H1 (cell line): ENCODE measurements at regions not wholly inside any gene's neighbourhood (a gene's known extent, or its start where the extent isn't known, plus 50 kb on each side); places are given as distances from the start of the nearest gene placed in this dataset.

Experiments used
- BCL11A ChIP-seq, 2 experiments: IDR thresholded peaks; one replicate each; pipeline ENCODE4 v1.6.1; 2011; ENCODE audit warnings: low read depth in 2 of 2, low read length in 2 of 2, mild to moderate bottlenecking in 2 of 2
- CEBPB ChIP-seq: IDR thresholded peaks from 2 replicates; pipeline ENCODE4 v1.6.1; 2012; ENCODE audit warnings: low read depth, low read length
- CHD1 ChIP-seq: IDR thresholded peaks from 2 replicates; pipeline ENCODE4 v1.6.1; 2012; ENCODE audit warnings: low read depth, low read length, improper control_type of control experiment
- CHD7 ChIP-seq: fragments of 300-600 bp; sonication (generic); IDR thresholded peaks from 2 replicates; pipeline ENCODE4 v1.7.1; 2012; ENCODE audit warnings: low read length, moderate library complexity, mild to moderate bottlenecking, inconsistent platforms; ENCODE audit not compliant: insufficient replicate concordance
- GABPA ChIP-seq: IDR thresholded peaks from 2 replicates; pipeline ENCODE4 v1.6.1; 2011; ENCODE audit warnings: mild to moderate bottlenecking, low read length, moderate library complexity, borderline replicate concordance; ENCODE audit not compliant: insufficient read depth
- NRF1 ChIP-seq: IDR thresholded peaks from 2 replicates; pipeline ENCODE4 v1.6.1; 2011; ENCODE audit warnings: mild to moderate bottlenecking, low read depth, low read length, improper control_type of control experiment
- POLR2A ChIP-seq, 2 experiments: IDR thresholded peaks; 1 replicate in 1 of 2; 2 replicates in 1 of 2; pipeline ENCODE4 v1.6.1; 2011; ENCODE audit warnings: low read depth in 2 of 2, low read length in 2 of 2, mild to moderate bottlenecking in 2 of 2; ENCODE audit errors: control extremely low read depth in 1 of 2
- ZNF274 ChIP-seq: IDR thresholded peaks from 2 replicates; pipeline ENCODE4 v1.7.0; 2012; ENCODE audit warnings: low read length, borderline replicate concordance; ENCODE audit errors: extremely low read depth
- TF ChIP-seq, protein P1 (sequence below): IDR thresholded peaks from 2 replicates; pipeline ENCODE4 v1.6.1; 2012; ENCODE audit warnings: low read length, inconsistent platforms

DNA sequence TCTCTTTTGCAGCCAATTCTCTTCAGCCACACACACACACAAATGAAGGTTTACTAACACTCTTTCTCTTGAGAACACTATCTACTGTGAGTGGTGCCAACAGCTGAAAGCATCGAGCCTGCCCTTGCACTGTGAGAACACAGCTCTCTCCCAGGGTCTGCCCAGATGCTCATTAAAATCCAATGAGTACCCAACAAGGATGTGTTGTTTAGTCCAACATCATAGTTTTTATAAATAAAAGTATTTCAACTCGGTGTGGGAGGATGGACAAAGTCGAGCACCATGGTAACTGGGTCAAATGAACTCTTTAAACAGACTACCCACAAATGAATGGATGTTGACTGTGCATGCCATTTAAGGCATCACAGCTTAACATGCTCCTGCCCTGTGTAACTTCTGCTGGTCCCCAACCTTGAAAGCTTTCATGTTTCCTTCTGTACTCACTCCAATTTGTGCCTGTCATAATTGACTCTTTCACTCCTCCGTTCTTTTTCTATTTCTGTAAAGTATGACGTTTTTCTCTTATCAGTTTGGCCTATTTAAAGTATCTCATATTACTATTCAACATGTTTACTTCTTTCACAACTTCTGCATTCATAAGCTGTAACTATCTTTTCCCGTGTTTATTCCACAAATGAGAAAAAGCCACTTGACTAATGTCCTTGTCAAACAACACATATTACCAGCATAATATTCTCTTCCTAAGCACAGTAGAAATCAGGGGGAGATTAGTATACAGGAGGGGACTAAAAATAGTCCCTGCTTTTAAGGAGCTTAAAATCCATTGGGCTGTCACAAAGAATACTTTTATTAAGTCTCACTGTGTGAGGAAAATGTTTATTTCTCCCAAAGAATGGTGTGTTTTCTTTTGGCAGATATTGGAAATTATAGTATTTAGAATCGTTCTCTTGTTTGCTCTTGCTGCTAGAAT lies 215.4 kb downstream of the RFPL4B start (continued):
- TF ChIP-seq CHD7 (no peak), CEBPB (no peak), CHD1 (no peak), GABPA (no peak), POLR2A (IDR thresholded peaks at IDR 0.05; ENCODE audit: control extremely low read depth in 1 of 2, low read depth in 2 of 2, low read length in 2 of 2) (no peak), BCL11A (IDR thresholded peaks at IDR 0.05; ENCODE audit: low read depth in 2 of 2, low read length in 2 of 2) (no peak), NRF1 (no peak), ZNF274 (no peak)
- TF ChIP-seq, protein P1, sequence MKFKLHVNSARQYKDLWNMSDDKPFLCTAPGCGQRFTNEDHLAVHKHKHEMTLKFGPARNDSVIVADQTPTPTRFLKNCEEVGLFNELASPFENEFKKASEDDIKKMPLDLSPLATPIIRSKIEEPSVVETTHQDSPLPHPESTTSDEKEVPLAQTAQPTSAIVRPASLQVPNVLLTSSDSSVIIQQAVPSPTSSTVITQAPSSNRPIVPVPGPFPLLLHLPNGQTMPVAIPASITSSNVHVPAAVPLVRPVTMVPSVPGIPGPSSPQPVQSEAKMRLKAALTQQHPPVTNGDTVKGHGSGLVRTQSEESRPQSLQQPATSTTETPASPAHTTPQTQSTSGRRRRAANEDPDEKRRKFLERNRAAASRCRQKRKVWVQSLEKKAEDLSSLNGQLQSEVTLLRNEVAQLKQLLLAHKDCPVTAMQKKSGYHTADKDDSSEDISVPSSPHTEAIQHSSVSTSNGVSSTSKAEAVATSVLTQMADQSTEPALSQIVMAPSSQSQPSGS, result no peak
